Central memory CD8-positive, alpha-beta T cell (primary cell): ENCODE measurements at regions not wholly inside any gene's neighbourhood (a gene's known extent, or its start where the extent isn't known, plus 50 kb on each side); places are given as distances from the start of the nearest gene placed in this dataset.

ENCODE experiments used
- ATAC-seq: fragments of 150-1000 bp; cut with Tn5 transposase; replicated peaks from 2 replicates; pipeline ENCODE4 v1.10.0; 2022; ENCODE audit warnings: mild to moderate bottlenecking, moderate FRiP score, moderate number of reproducible peaks; ENCODE audit not compliant: poor library complexity, severe bottlenecking; ENCODE audit errors: extremely low read depth
- DNase-seq, 2 donors: peaks; one replicate each; pipeline ENCODE4 v3.0.0; 2021; ENCODE audit warnings: low spot score in 2 of 2
- H3K27ac Mint-ChIP-seq: one replicate; pipeline ENCODE4 v1.8.0; 2022; ENCODE audit warnings: low read depth, mild to moderate bottlenecking, moderate library complexity, mixed read lengths
- H3K27me3 Mint-ChIP-seq: one replicate; pipeline ENCODE4 v1.8.0; 2022; ENCODE audit warnings: mixed read lengths
- H3K36me3 Mint-ChIP-seq: one replicate; pipeline ENCODE4 v1.8.0; 2022; ENCODE audit warnings: mild to moderate bottlenecking, moderate library complexity, mixed read lengths; ENCODE audit not compliant: insufficient read depth
- H3K4me1 Mint-ChIP-seq: one replicate; pipeline ENCODE4 v1.8.0; 2022; ENCODE audit warnings: mixed read lengths
- H3K4me3 Mint-ChIP-seq: one replicate; pipeline ENCODE4 v1.8.0; 2022; ENCODE audit warnings: mild to moderate bottlenecking, moderate library complexity, mixed read lengths
- H3K9me3 Mint-ChIP-seq: one replicate; pipeline ENCODE4 v1.8.0; 2022; ENCODE audit warnings: mixed read lengths

DNA sequence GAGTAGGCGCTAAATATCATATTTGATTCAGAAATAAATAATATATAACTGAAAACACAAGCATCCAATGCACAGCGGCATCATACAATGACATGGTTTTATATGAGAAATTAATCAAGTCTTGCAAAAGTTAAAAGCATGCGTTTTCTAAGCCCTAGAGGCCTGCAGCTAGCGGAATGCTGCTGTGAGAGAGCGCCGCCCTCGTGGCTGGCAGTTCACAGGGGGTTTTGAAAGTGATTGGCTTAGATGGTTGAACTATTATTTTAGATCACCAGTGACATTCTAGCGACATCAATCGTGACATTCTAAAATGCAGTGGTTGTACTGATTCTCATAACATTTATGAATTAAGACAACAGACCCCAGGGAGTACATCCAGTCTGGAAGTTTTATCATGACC lies 235.2 kb upstream of the MGMT start:
- Mint-ChIP-seq H3K27me3 (peaks cover 20% of the 10 kb centered on the region), H3K27ac (no peak overlapping the region), H3K4me3 (no peak overlapping the region), H3K36me3 (no peaks in the 10 kb centered on the region), H3K9me3 (no peaks in the 10 kb centered on the region), H3K4me1 (no peaks in the 10 kb centered on the region)
- DNase-seq (no peak), ATAC-seq (no peak)

DNA sequence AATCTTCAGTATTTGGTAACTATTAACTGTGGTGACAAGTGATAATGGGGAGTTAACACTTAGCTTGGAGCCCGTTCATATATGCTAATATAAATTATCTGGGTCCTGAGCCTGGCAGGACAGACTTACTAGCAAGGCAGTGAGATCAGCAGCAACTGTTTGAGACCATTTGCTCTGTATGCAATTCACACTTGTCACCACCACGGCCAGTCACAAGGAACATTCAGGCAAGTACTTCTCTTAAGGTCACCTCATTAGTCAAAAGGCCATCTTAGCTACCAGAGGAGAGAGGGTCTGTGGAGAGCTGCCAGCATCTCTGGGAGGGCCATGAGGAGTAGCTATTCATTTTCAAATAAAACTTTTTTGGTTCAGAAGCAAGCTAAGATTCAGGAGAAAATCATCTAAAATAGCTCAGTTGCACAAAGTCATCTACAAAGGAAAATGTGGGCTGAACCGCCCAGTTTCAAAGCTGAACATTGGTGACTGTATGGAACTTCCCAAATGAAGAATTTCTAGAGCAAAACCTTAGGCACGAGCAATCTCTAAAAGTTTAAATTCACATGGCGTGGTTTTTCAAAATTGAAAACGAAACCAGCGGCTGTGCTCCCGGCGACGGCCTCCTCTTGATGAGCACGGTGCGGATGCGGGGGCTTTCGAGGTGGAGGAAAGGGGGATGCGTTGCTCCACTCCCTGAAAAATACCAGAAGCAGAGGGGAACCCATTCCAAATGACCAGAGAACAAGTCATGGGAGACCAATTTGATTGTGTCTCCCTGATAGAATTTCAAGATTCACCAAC lies 233.5 kb upstream of the MGMT start:
- DNase-seq (no peak), ATAC-seq (no peak)
- Mint-ChIP-seq H3K4me1 (no peaks in the 10 kb centered on the region), H3K27me3 (peaks cover 17% of the 10 kb centered on the region), H3K27ac (no peak overlapping the region), H3K36me3 (no peaks in the 10 kb centered on the region), H3K4me3 (peak overlapping the region; percentile 66), H3K9me3 (no peaks in the 10 kb centered on the region)

GRCh38 chr10:129236274-129236691 lies 230.8 kb upstream of the MGMT start:
- DNase-seq (no peak), ATAC-seq (no peak)

DNA sequence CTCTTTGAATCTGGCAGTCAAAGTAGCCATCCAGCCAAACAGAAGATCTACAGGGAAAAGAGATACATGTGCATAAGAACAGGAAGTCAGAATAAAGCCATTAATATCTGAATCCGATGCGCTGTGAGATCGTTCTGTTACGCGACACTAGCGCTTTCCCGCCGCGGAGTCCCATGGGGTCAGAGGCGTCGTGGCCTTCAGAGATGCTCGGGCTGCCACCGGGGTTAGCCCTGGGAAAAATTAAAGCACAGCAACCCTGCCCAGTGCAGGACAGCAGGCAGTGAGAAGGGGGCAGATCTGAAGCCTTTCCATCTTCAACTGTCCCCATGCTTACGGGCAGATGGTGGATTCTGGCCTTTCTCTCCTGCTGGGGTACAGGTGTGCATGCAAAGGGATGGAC lies 225.6 kb upstream of the MGMT start:
- H3K36me3 Mint-ChIP-seq = peaks cover 2% of the 10 kb centered on the region
- H3K27ac Mint-ChIP-seq = no peak overlapping the region
- ATAC-seq (no peak), DNase-seq (no peak)
- no peaks in the 10 kb centered on the region for H3K4me1 Mint-ChIP-seq
- peaks cover 9% of the 10 kb centered on the region for H3K27me3 Mint-ChIP-seq
- H3K9me3 Mint-ChIP-seq = no peaks in the 10 kb centered on the region
- no peak overlapping the region for H3K4me3 Mint-ChIP-seq

More at GRCh38 chr10:129236274-129236691, 230.8 kb upstream of the MGMT start:
- H3K36me3 Mint-ChIP-seq = no peaks in the 10 kb centered on the region
- no peak overlapping the region for H3K27ac Mint-ChIP-seq
- no peaks in the 10 kb centered on the region for H3K9me3 Mint-ChIP-seq
- H3K27me3 Mint-ChIP-seq = no peaks in the 10 kb centered on the region
- H3K4me1 Mint-ChIP-seq = no peaks in the 10 kb centered on the region
- H3K4me3 Mint-ChIP-seq = no peak overlapping the region

- H3K4me1 Mint-ChIP-seq = no peaks in the 10 kb centered on the region
- no peak overlapping the region for H3K27ac Mint-ChIP-seq
- no peak for ATAC-seq
- H3K9me3 Mint-ChIP-seq = no peaks in the 10 kb centered on the region
- H3K36me3 Mint-ChIP-seq = peaks cover 2% of the 10 kb centered on the region
- no peak overlapping the region for H3K4me3 Mint-ChIP-seq
- peaks cover 9% of the 10 kb centered on the region for H3K27me3 Mint-ChIP-seq
- no peak for DNase-seq
Observed at GRCh38 chr10:129244298-129244697, 222.7 kb upstream of the MGMT start.

DNA sequence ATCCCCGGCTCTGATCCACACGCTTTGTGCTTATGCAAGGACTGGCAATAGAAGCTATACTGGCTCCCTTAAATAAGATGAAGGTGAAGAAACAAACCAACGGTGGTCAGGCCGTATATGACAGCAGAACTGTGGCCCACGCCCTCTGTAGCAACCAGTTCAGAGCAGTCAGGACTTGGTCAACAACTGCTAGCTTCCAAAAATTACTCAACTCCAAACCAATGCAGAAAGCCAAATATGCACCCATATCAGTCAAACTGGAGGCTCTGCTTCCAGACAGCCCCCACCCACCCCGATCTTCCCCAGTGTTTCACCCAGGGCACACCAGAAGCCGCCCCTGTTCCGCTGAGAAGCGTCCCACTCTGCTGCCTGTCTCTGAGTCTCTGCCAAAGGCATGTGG lies 222.3 kb upstream of the MGMT start:
- DNase-seq = no peak
- no peaks in the 10 kb centered on the region for H3K9me3 Mint-ChIP-seq
- no peaks in the 10 kb centered on the region for H3K4me1 Mint-ChIP-seq
- no peak overlapping the region for H3K4me3 Mint-ChIP-seq
- H3K36me3 Mint-ChIP-seq = peaks cover 2% of the 10 kb centered on the region
- H3K27ac Mint-ChIP-seq = no peak overlapping the region
- H3K27me3 Mint-ChIP-seq = peaks cover 9% of the 10 kb centered on the region
- no peak for ATAC-seq

GRCh38 chr10:129253161-129253864 lies 213.7 kb upstream of the MGMT start:
- DNase-seq (no peak), ATAC-seq (no peak)
- Mint-ChIP-seq H3K4me1 (no peaks in the 10 kb centered on the region), H3K36me3 (peaks cover 1% of the 10 kb centered on the region), H3K27ac (no peak overlapping the region), H3K27me3 (peaks cover 34% of the 10 kb centered on the region), H3K4me3 (no peak overlapping the region), H3K9me3 (no peaks in the 10 kb centered on the region)

DNA sequence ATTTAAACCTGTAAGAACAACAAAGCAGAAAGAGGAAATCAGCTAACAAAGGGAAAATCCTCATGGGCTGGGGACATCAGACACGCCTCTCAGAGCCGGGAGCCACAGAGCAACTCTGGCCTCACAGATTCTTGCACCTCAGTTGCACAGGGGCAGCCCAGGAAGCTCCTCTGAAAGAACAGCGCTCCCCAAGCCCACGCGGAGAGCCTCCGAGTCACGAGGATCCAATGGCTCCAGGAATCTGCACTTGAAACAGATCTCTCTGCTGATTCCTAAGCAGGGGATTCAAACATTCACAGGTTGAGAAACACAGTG lies 213.2 kb upstream of the MGMT start:
- H3K4me3 Mint-ChIP-seq = no peak overlapping the region
- ATAC-seq (no peak), DNase-seq (no peak)
- no peak overlapping the region for H3K27ac Mint-ChIP-seq
- H3K27me3 Mint-ChIP-seq = peaks cover 34% of the 10 kb centered on the region
- H3K9me3 Mint-ChIP-seq = no peaks in the 10 kb centered on the region
- peaks cover 1% of the 10 kb centered on the region for H3K36me3 Mint-ChIP-seq
- no peaks in the 10 kb centered on the region for H3K4me1 Mint-ChIP-seq

DNA sequence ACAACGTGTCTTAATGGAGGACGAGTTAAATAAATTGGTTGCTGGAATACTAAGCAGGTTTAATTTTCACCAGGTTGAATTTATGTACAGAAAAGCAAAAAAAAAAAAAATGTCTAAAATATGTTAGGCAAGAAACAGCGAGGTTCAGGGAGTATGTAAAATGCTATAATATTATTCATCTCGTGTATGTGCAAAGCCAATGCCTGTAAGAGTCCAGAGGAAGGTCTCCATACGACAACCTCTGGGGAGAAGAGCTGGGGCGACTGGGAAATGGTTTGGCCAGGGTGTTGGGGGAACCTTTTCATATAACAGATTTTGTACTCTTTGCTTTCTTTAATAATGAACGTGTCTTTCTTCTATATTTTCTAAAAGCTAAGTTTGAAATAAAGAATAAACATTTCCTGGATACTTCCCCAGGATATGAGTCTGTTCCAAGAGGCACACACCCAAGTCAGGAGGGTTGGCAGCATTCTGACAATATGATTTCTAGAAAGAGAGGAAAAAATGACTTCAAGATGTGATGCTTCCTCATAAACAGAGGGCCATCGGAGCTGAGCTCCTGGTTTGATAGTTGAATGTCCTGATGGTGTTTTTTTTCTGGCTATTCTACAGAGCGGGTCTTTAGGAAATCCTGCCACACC lies 208.6 kb upstream of the MGMT start:
- H3K27ac Mint-ChIP-seq = no peak overlapping the region
- no peaks in the 10 kb centered on the region for H3K9me3 Mint-ChIP-seq
- H3K36me3 Mint-ChIP-seq = no peaks in the 10 kb centered on the region
- H3K4me1 Mint-ChIP-seq = no peaks in the 10 kb centered on the region
- H3K4me3 Mint-ChIP-seq = no peak overlapping the region
- no peak for DNase-seq
- H3K27me3 Mint-ChIP-seq = peaks cover 15% of the 10 kb centered on the region
- no peak for ATAC-seq

- Mint-ChIP-seq H3K9me3 (no peaks in the 10 kb centered on the region), H3K4me3 (no peak overlapping the region), H3K27me3 (peaks cover 16% of the 10 kb centered on the region), H3K36me3 (no peaks in the 10 kb centered on the region), H3K27ac (no peak overlapping the region), H3K4me1 (no peaks in the 10 kb centered on the region)
- DNase-seq (no peak), ATAC-seq (no peak)
Observed at GRCh38 chr10:129259128-129259815, 207.8 kb upstream of the MGMT start.

DNA sequence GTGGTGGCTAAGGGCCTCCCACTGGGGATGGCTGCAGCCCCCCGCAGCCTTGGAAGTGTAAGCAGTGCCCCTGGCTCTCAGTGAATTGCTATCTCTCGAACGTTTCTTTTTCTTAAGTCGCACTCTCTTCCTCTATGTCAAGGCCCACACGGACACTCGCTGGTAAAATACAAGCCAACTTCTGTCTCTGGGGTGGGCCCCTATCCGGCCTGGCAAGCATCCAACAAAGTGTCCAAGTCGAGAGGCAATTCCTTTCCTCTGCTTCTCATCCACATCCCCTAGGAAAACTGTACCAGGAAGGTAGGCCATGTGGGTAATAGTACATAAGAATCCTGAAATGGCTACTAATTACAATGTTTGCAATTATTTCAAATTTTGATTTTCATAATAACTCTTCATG lies 194.9 kb upstream of the MGMT start:
- no peak overlapping the region for H3K4me3 Mint-ChIP-seq
- H3K36me3 Mint-ChIP-seq = no peaks in the 10 kb centered on the region

GRCh38 chr10:129272866-129273650 lies 194.0 kb upstream of the MGMT start:
- Mint-ChIP-seq H3K4me3 (no peak overlapping the region), H3K27ac (no peak overlapping the region), H3K36me3 (no peaks in the 10 kb centered on the region), H3K9me3 (no peaks in the 10 kb centered on the region), H3K27me3 (peaks cover 36% of the 10 kb centered on the region), H3K4me1 (no peaks in the 10 kb centered on the region)
- ATAC-seq = no peak
- no peak for DNase-seq

More for the DNA sequence above, 194.9 kb upstream of the MGMT start:
- Mint-ChIP-seq H3K27ac (no peak overlapping the region), H3K9me3 (no peaks in the 10 kb centered on the region), H3K27me3 (peaks cover 27% of the 10 kb centered on the region), H3K4me1 (no peaks in the 10 kb centered on the region)
- DNase-seq = no peak
- ATAC-seq = no peak
